ENCODE measurements at regions not wholly inside any gene's neighbourhood (a gene's known extent, or its start where the extent isn't known, plus 50 kb on each side); places are given as distances from the start of the nearest gene placed in this dataset.

GRCh38 chr4:81827577-81828202, 356.0 kb upstream of the RASGEF1B start:
- Histone ChIP-seq H3K4me3 (no peak overlapping the region), H3K9me3 (no peaks in the 10 kb centered on the region), H3K4me1 (no peaks in the 10 kb centered on the region), H3K36me3 (no peaks in the 10 kb centered on the region), H3K27ac (no peak overlapping the region), H3K27me3 (no peaks in the 10 kb centered on the region)
- intact Hi-C loops (cut with DNase I; ENCODE audit: low total_unique reads): no loop called here
- no peak for DNase-seq
- TF ChIP-seq CTCF (IDR thresholded peaks at IDR 0.05) (no peak), POLR2A (IDR thresholded peaks at IDR 0.05) (no peak)

GRCh38 chr4:81826817-81827424, 355.2 kb upstream of the RASGEF1B start:
- H3K4me1 ChIP-seq: no peaks in the 10 kb centered on the region
- no peak for DNase-seq
- no peaks in the 10 kb centered on the region for H3K27me3 ChIP-seq
- TF ChIP-seq CTCF (IDR thresholded peaks at IDR 0.05) (no peak), POLR2A (IDR thresholded peaks at IDR 0.05) (no peak)
- intact Hi-C loops (cut with DNase I; ENCODE audit: low total_unique reads): no loop called here
- H3K4me3 ChIP-seq: no peak overlapping the region
- no peak overlapping the region for H3K27ac ChIP-seq
- no peaks in the 10 kb centered on the region for H3K9me3 ChIP-seq
- no peaks in the 10 kb centered on the region for H3K36me3 ChIP-seq

GRCh38 chr4:81826335-81826734, 354.6 kb upstream of the RASGEF1B start:
- H3K4me3 ChIP-seq: no peak overlapping the region
- H3K36me3 ChIP-seq: no peaks in the 10 kb centered on the region
- intact Hi-C loops (cut with DNase I; ENCODE audit: low total_unique reads): no loop called here
- TF ChIP-seq CTCF (IDR thresholded peaks at IDR 0.05) (no peak), POLR2A (IDR thresholded peaks at IDR 0.05) (no peak)
- no peaks in the 10 kb centered on the region for H3K9me3 ChIP-seq
- H3K27me3 ChIP-seq: no peaks in the 10 kb centered on the region
- no peak for DNase-seq
- H3K27ac ChIP-seq: no peak overlapping the region
- no peaks in the 10 kb centered on the region for H3K4me1 ChIP-seq

- H3K27ac ChIP-seq: no peak overlapping the region
- H3K4me3 ChIP-seq: no peak overlapping the region
- H3K9me3 ChIP-seq: no peaks in the 10 kb centered on the region
- H3K27me3 ChIP-seq: no peaks in the 10 kb centered on the region
- DNase-seq: no peak
- no peaks in the 10 kb centered on the region for H3K4me1 ChIP-seq
- H3K36me3 ChIP-seq: no peaks in the 10 kb centered on the region
- TF ChIP-seq CTCF (IDR thresholded peaks at IDR 0.05) (no peak), POLR2A (IDR thresholded peaks at IDR 0.05) (no peak)
- intact Hi-C loops (cut with DNase I; ENCODE audit: low total_unique reads): no loop called here
These were observed 346.7 kb upstream of the RASGEF1B start for GRCh38 chr4:81818385-81818920.

- TF ChIP-seq POLR2A (IDR thresholded peaks at IDR 0.05): no peak
- no peak for TF ChIP-seq CTCF (IDR thresholded peaks at IDR 0.05)
- no peak overlapping the region for H3K27ac ChIP-seq
- H3K4me1 ChIP-seq: no peaks in the 10 kb centered on the region
- intact Hi-C loops (cut with DNase I; ENCODE audit: low total_unique reads): no loop called here
- DNase-seq: no peak
- H3K4me3 ChIP-seq: no peak overlapping the region
- H3K9me3 ChIP-seq: no peaks in the 10 kb centered on the region
- H3K36me3 ChIP-seq: no peaks in the 10 kb centered on the region
- H3K27me3 ChIP-seq: no peaks in the 10 kb centered on the region
These were observed 344.5 kb upstream of the RASGEF1B start for GRCh38 chr4:81816031-81816761.
